Myocyte (in vitro differentiated cells): ENCODE measurements at regions not wholly inside any gene's neighbourhood (a gene's known extent, or its start where the extent isn't known, plus 50 kb on each side); places are given as distances from the start of the nearest gene placed in this dataset.

Source experiments
- DNase-seq: peaks from one replicate; pipeline ENCODE4 v3.0.0-alpha.2; 2012; ENCODE audit warnings: low read depth

DNA sequence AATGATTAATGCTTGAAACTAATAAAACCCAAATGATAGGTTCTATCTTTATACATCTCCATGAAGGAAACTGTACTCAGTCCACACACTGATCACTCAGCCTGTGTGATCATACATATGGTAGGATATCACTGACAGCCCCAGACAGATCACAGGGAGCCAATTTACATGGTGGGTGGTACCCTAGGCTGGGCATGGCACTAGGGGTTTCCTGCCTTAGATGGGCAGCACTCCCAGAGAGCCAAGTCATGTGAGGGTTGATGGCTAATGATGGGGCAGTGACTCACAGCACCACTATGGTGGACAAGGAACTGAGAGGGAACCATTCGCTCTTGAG is 89.6 kb upstream of the PTPRR start:
- no peak for DNase-seq

DNA sequence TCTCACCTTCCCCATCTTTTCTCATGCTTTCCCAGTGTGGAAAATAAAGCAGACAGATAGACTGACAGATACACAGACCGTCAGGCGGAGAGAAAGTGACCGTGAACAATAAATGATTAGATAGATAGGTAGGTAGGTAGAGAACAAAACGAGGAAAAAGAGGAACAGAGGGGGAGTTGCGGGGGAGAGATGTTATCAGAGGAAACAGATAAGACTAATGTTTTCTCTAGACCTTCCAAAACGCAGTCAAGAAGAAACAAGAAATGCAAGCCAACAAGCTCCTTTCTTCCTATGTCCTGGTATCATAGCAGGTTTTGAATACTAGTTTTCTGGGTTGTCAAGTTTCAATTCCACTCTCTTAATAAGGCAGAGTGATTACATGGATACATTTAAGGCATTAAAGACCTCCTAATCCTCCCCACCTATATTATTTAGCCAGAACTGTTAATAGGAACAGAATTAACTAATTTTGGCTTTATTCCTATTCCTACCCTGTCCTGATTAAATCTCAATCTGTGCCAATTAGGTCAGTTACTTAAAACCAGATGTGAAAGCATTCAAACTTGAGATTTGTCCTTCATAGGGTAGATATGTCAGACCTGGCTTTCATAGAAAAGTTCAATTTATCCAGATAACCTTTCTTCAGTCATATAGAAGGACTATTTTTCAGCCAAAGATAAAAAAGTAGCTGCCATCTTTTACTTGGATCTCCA is 89.0 kb upstream of the PTPRR start:
- no peak for DNase-seq

GRCh38 chr12:71008616-71009015 is 88.1 kb upstream of the PTPRR start:
- DNase-seq, result no peak

DNA sequence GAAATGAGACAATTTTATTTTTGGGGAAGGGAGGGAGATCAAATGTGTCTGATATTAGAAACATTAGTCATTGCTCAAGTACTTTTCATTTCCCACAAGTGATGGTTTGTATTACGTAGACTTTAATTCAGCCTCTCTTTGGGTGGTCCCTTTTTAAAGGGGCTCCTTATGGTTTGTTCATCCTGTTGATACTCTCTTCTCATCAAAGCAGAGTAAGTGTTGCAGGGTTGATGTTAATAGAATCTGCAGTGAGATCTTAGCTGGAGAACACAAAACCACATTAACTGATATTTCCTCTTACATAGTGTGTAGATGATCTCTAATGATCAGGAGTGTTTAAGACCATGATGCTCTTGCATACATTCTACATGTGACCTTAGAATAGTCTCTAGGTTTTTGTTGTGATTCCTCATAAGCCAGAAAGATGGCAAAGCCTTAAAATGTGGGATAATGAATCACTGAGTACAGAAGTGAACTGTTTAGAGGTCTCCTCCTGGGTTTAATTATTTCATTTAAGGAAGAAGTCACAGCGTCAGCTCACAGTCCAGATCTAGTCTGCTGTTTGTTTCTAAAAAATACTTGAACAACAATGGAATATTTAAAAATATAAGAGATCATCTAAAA is 87.4 kb upstream of the PTPRR start:
- DNase-seq, result no peak

DNA sequence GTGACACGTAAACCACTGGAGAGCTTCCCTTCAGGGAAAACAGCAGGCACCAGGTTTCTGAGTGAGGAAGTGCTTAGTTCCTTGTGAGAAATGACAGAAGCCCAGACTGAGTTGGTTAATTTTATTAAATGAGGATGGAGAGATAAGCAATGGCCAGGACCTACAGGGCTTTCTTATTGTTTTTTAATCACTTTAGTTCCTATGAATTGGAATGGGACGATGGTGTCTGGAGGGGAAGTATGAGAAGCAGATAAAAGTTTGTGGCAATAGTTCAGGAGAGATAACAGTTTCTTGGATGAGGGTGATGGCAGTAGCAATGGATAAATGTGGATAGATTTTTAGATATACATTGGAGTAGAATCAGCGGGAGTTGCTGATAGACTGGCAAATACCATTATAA is 86.5 kb upstream of the PTPRR start:
- DNase-seq, result no peak

DNA sequence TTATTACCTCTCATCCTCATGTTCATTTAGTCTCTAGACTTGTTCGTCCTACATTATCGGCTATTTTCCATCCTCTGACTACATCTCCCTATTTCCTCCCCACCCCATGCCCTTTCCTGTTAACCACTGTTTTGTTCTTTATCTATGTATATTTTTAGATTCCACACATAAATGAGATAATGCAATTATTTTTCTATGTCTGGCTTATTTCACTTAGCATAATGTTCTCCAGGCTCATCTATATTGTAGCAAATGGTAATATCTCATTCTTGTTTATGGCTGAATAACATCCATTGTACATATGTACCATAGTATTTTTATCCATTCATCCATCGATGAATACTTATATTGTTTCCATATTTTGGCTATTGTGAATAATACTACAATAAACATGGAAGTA is 84.6 kb upstream of the PTPRR start:
- no peak for DNase-seq

- no peak for DNase-seq
These were observed 84.0 kb upstream of the PTPRR start for GRCh38 chr12:71004578-71004977.

DNA sequence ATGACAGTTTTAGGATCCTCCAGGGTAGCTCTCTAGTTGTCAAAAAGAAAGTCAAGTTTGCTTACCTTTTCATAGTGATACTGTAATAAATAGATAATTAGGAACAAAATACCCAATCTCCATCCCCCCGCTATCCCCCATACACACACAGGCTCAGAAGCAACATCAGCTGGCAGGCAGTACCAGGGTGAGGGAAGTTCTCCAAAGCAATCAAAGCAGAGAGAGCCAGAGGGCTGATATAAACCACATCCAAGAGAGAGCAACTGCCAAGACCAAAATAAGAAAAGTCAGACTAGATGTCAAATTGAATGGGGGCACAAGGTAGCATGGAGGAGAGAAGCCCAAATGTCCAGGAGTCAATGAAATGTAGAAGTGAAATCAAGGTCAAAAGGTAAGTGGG is 80.2 kb upstream of the PTPRR start:
- no peak for DNase-seq

DNA sequence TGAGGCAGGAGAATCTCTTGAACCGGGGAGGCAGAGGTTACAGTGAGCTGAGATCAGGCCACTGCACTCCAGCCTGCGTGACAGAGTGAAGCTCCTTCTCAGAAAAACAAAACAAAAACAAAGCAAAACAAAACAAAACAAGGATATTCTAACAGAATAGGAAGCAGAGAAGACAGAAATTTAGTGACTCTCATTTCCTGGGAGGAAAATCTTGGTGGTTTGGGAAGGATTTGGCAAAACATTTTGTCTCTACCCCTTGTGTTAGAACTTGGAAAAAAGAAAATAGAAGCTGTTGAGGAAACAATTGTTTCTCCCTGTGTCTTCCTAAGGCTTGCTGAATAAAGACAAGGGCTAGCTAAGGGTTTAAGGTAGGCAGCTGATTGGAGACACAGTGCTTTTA is 79.7 kb upstream of the PTPRR start:
- no peak for DNase-seq

- DNase-seq, result peak; percentile 36
These were observed 73.8 kb upstream of the PTPRR start for GRCh38 chr12:70994217-70994788.

DNA sequence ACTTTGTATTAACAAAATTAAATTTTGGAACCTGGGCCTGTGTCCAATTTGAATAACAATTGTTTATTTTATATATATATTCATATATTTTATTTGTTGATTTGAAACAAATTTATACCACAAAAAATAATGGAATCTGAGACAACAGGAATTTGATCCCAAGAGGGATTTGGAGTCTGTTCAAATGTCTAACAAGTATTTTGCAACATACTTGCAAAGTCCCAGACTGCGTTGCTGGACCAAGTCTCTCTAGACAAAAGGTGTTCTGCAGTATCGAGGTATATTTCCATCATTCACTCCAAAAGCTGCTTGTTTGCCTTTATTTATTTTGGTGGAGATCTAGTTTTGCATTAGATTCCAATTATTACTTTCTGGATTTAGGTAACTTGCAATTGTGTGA is 68.7 kb upstream of the PTPRR start:
- no peak for DNase-seq

DNA sequence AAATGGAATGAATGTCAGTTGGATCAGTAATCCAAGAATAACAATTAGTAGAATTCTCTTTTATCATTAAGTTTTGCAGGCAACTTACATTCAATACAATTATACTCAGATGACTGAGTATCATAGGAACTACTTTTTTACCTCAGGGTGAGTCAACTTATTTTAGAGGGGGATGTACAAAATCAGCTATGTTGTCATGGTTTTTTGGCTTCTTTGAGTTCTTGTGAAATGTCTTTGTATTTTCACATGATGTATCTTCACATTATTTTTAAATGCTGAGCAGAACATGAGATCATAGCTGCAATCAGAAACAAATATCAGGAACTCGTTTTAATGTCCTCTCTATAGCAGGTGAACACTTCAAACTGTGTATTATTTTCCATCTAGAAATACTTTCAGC is 65.3 kb upstream of the PTPRR start:
- DNase-seq, result no peak

- DNase-seq, result no peak
These were observed 63.2 kb upstream of the PTPRR start for GRCh38 chr12:70983692-70984091.

DNA sequence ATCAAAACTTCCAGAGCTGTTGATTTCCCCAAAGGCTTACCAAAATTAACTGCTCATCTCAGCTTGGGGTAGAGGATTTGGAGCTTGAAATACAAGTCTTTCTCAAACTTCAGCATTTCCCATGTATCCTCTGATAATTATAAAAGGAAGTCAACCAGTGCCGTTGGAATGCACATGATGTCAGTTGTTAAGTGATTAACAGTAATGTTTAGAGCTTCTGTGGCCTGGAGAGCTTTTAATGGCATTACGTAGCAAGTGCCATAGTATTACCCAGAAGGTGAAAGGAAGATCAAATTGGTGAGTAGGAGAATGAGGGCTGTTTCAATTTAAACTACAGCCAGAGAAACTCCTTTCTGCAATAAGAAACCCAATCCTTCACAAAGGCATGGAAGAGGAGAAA is 62.5 kb upstream of the PTPRR start:
- DNase-seq, result no peak

- no peak for DNase-seq
These were observed 61.7 kb upstream of the PTPRR start for GRCh38 chr12:70982286-70982685.

- DNase-seq, result peak; percentile 51
These were observed 50.7 kb upstream of the PTPRR start for GRCh38 chr12:70971001-70971794.
